IMR-90 (cell line): ENCODE measurements at regions not wholly inside any gene's neighbourhood (a gene's known extent, or its start where the extent isn't known, plus 50 kb on each side); places are given as distances from the start of the nearest gene placed in this dataset.

Experiments used
- ATAC-seq: fragments of 200-7000 bp; cut with Tn5 transposase; 2 replicates; pipeline ENCODE4 v1.9.1; 2020; ENCODE audit warnings: low read depth, mild to moderate bottlenecking, moderate library complexity
- BruUV-seq: library from RNA; stranded (reverse); fragments of 400-500 nt; replicated peaks from 2 replicates; lab custom pipeline; 2021; lab: Mats Ljungman, UMichigan
- CTCF ChIA-PET: fragments of 300-600 bp; formaldehyde crosslinking; extraction: SDS; loops from one replicate; lab custom pipeline; 2021; ENCODE audit warnings: antibody characterized with exemption; lab: Yijun Ruan, JAX
- POLR2A ChIA-PET: fragments of 300-600 bp; sonication (Branson Sonifier 250); formaldehyde crosslinking; loops from one replicate; lab custom pipeline; 2022; ENCODE audit warnings: antibody characterized with exemption; ENCODE audit not compliant: unreplicated experiment; lab: Charles Lee
- DNase-seq: peaks from one replicate; pipeline ENCODE4 v3.0.0; 2013
- H2AFZ ChIP-seq: replicated peaks from 2 replicates; pipeline ENCODE3; 2013; ENCODE audit warnings: low read length, mild to moderate bottlenecking; ENCODE audit not compliant: poor library complexity
- H2AK5ac ChIP-seq: 2 replicates; pipeline ENCODE4 v1.6.1; 2013; ENCODE audit warnings: low read depth, low read length, inconsistent platforms
- H2AK9ac ChIP-seq: replicated peaks from 2 replicates; pipeline ENCODE3; 2013; ENCODE audit warnings: mild to moderate bottlenecking, low read depth, low read length, moderate library complexity; ENCODE audit not compliant: poor library complexity
- H2BK120ac ChIP-seq: 2 replicates; pipeline ENCODE4 v1.6.1; 2013; ENCODE audit warnings: low read depth, low read length, inconsistent platforms
- H2BK15ac ChIP-seq: 3 replicates; pipeline ENCODE4 v1.6.1; 2013; ENCODE audit warnings: low read depth, low read length, inconsistent platforms
- H2BK20ac ChIP-seq: 2 replicates; pipeline ENCODE4 v1.6.1; 2013; ENCODE audit warnings: low read depth, mild to moderate bottlenecking, inconsistent platforms, low read length, moderate library complexity
- H2BK5ac ChIP-seq: 2 replicates; pipeline ENCODE4 v1.6.1; 2013; ENCODE audit warnings: mild to moderate bottlenecking, low read depth, low read length, inconsistent platforms; ENCODE audit not compliant: poor library complexity, severe bottlenecking
- H3K14ac ChIP-seq: replicated peaks from 2 replicates; pipeline ENCODE4 v1.6.1; 2013; ENCODE audit warnings: low read depth, low read length, inconsistent platforms
- H3K18ac ChIP-seq: 2 replicates; pipeline ENCODE4 v1.6.1; 2013; ENCODE audit warnings: low read depth, low read length, control low read depth
- H3K23ac ChIP-seq: 2 replicates; pipeline ENCODE4 v1.6.1; 2013; ENCODE audit warnings: low read depth, low read length, inconsistent platforms
- H3K27ac ChIP-seq: 2 replicates; pipeline ENCODE4 v1.5.1; 2013; ENCODE audit warnings: mild to moderate bottlenecking, control low read depth, low read length; ENCODE audit not compliant: insufficient read depth
- H3K27me3 ChIP-seq: 2 replicates; pipeline ENCODE4 v1.6.1; 2013; ENCODE audit warnings: low read length; ENCODE audit not compliant: control insufficient read depth, insufficient read depth
- H3K36me3 ChIP-seq: 2 replicates; pipeline ENCODE4 v1.6.1; 2013; ENCODE audit warnings: low read length, mixed read lengths; ENCODE audit not compliant: control insufficient read depth, insufficient read depth
- H3K4ac ChIP-seq: 2 replicates; pipeline ENCODE4 v1.6.1; 2013; ENCODE audit warnings: low read depth, low read length, inconsistent platforms
- H3K4me1 ChIP-seq: 2 replicates; pipeline ENCODE4 v1.6.1; 2013; ENCODE audit warnings: low read length, mixed read lengths; ENCODE audit not compliant: control insufficient read depth, insufficient read depth
- H3K4me2 ChIP-seq: 2 replicates; pipeline ENCODE4 v1.6.1; 2013; ENCODE audit warnings: low read depth, mild to moderate bottlenecking, control low read depth, low read length, moderate library complexity
- H3K4me3 ChIP-seq: 2 replicates; pipeline ENCODE4 v1.5.1; 2013; ENCODE audit warnings: low read depth, mild to moderate bottlenecking, control low read depth, low read length, moderate library complexity; ENCODE audit not compliant: insufficient read depth
- H3K56ac ChIP-seq: 2 replicates; pipeline ENCODE4 v1.6.1; 2013; ENCODE audit warnings: low read length, inconsistent platforms; ENCODE audit not compliant: insufficient read depth; ENCODE audit errors: extremely low read depth
- H3K79me1 ChIP-seq, 2 experiments: 2 replicates each; pipeline ENCODE4 v1.6.1; 2013; ENCODE audit warnings: low read length in 2 of 2, inconsistent platforms in 1 of 2, low read depth in 1 of 2
- H3K9ac ChIP-seq: 2 replicates; pipeline ENCODE4 v1.6.1; 2013; ENCODE audit warnings: low read depth, low read length, control low read depth
- H3K9me1 ChIP-seq: 2 replicates; pipeline ENCODE4 v1.6.1; 2013; ENCODE audit warnings: low read length, inconsistent platforms; ENCODE audit not compliant: insufficient read depth
- H3K9me3 ChIP-seq: 2 replicates; pipeline ENCODE4 v1.6.1; 2013; ENCODE audit warnings: low read length; ENCODE audit not compliant: control insufficient read depth, insufficient read depth
- H4K20me1 ChIP-seq: 2 replicates; pipeline ENCODE4 v1.6.1; 2013; ENCODE audit warnings: low read length, inconsistent platforms; ENCODE audit not compliant: insufficient read depth
- H4K5ac ChIP-seq: 2 replicates; pipeline ENCODE4 v1.6.1; 2013; ENCODE audit warnings: mild to moderate bottlenecking, low read depth, low read length, control low read depth
- H4K8ac ChIP-seq, 2 experiments: 2 replicates each; pipeline ENCODE4 v1.6.1; 2013; ENCODE audit warnings: low read depth in 2 of 2, low read length in 2 of 2, control low read depth in 1 of 2, inconsistent platforms in 1 of 2
- H4K91ac ChIP-seq: 2 replicates; pipeline ENCODE4 v1.6.1; 2013; ENCODE audit warnings: low read depth, low read length, inconsistent platforms; ENCODE audit not compliant: insufficient read depth
- BHLHE40 ChIP-seq: fragments of 150-350 bp; IDR thresholded peaks from 2 replicates; pipeline ENCODE4 v1.6.1; 2016; ENCODE audit warnings: mild to moderate bottlenecking, low read depth, low read length
- CEBPB ChIP-seq: IDR thresholded peaks from 2 replicates; pipeline ENCODE4 v1.6.1; 2012; ENCODE audit warnings: low read depth, low read length, improper control_type of control experiment
- ELK1 ChIP-seq: fragments of 150-350 bp; IDR thresholded peaks from 2 replicates; pipeline ENCODE4 v1.6.1; 2016; ENCODE audit warnings: low read depth, mild to moderate bottlenecking, low read length, moderate library complexity, borderline replicate concordance
- FOS ChIP-seq: fragments of 150-350 bp; IDR thresholded peaks from 2 replicates; pipeline ENCODE4 v1.6.1; 2016; ENCODE audit warnings: low read depth, low read length
- MAFK ChIP-seq: IDR thresholded peaks from 2 replicates; pipeline ENCODE4 v1.6.1; 2012; ENCODE audit warnings: low read depth, low read length, improper control_type of control experiment
- MXI1 ChIP-seq: IDR thresholded peaks from 2 replicates; pipeline ENCODE4 v1.6.1; 2012; ENCODE audit warnings: low read depth, mild to moderate bottlenecking, low read length, moderate library complexity, borderline replicate concordance
- NFE2L2 ChIP-seq: fragments of 150-350 bp; IDR thresholded peaks from 2 replicates; pipeline ENCODE4 v1.6.1; 2016; ENCODE audit warnings: low read depth, mild to moderate bottlenecking, low read length
- RAD21 ChIP-seq: IDR thresholded peaks from 2 replicates; pipeline ENCODE4 v1.6.1; 2012; ENCODE audit warnings: low read length, improper control_type of control experiment
- RCOR1 ChIP-seq: IDR thresholded peaks from 2 replicates; pipeline ENCODE4 v1.6.1; 2012; ENCODE audit warnings: mild to moderate bottlenecking, low read length, improper control_type of control experiment; ENCODE audit not compliant: insufficient replicate concordance
- RFX5 ChIP-seq: IDR thresholded peaks from 2 replicates; pipeline ENCODE4 v1.8.0; 2012; ENCODE audit warnings: low read depth, mild to moderate bottlenecking, low read length, moderate library complexity
- WGBS, 2 experiments: methylation state at CpG; one replicate each; pipeline versions ENCODE4 v1.1.5 to v1.1.7; 2013; ENCODE audit warnings: missing lambda C conversion rate in 2 of 2; ENCODE audit not compliant: insufficient read length in 1 of 2; ENCODE audit errors: extremely low coverage in 2 of 2; 5-methylcytosine and 5-hydroxymethylcytosine counted together
- dilution Hi-C: fragments of 300-500 bp; cut with HindIII; formaldehyde crosslinking; loops from one replicate; pipeline ENCODE4 v1.14.3; 2018; ENCODE audit warnings: low sequenced_read_pairs; ENCODE audit not compliant: unreplicated experiment
- in situ Hi-C: fragments of 300-500 bp; cut with MboI; formaldehyde crosslinking; loops from 3 replicates; pipeline ENCODE4 v1.14.3; 2019; ENCODE audit warnings: low sequenced_read_pairs, inconsistent platforms, mixed read lengths
- intact Hi-C: fragments of 100-400 bp; cut with micrococcal nuclease; formaldehyde crosslinking; loops from 2 replicates; pipeline ENCODE4 v1.10.0; 2022
- TF ChIP-seq, protein P1 (sequence below): fragments of 150-350 bp; IDR thresholded peaks from 2 replicates; pipeline ENCODE4 v1.6.1; 2017; ENCODE audit warnings: mild to moderate bottlenecking, antibody characterized with exemption, low read length, low read depth
- TF ChIP-seq, protein P2 (sequence below): conservative IDR thresholded peaks from 2 replicates; pipeline ENCODE4 v1.5.1; 2012; ENCODE audit warnings: mild to moderate bottlenecking, low read depth, low read length, improper control_type of control experiment

GRCh38 chr9:14547245-14548060, 145.8 kb downstream of the ZDHHC21 start:
- ATAC-seq (no peak), DNase-seq (no peak)
- no peak overlapping the region for H4K8ac ChIP-seq
- no peak overlapping the region for H4K91ac ChIP-seq
- CTCF ChIA-PET: no interaction called here
- H3K14ac ChIP-seq: no peak overlapping the region
- no peak for TF ChIP-seq RFX5
- TF ChIP-seq MXI1: no peak
- TF ChIP-seq FOS: no peak
- no peak for TF ChIP-seq RAD21
- TF ChIP-seq MAFK: no peak
- TF ChIP-seq BHLHE40: no peak
- no peak for TF ChIP-seq RCOR1
- TF ChIP-seq CEBPB: no peak
- TF ChIP-seq ELK1: no peak
- TF ChIP-seq, protein P1, sequence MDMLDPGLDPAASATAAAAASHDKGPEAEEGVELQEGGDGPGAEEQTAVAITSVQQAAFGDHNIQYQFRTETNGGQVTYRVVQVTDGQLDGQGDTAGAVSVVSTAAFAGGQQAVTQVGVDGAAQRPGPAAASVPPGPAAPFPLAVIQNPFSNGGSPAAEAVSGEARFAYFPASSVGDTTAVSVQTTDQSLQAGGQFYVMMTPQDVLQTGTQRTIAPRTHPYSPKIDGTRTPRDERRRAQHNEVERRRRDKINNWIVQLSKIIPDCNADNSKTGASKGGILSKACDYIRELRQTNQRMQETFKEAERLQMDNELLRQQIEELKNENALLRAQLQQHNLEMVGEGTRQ: no peak
- no peak for TF ChIP-seq NFE2L2
- TF ChIP-seq, protein P2, sequence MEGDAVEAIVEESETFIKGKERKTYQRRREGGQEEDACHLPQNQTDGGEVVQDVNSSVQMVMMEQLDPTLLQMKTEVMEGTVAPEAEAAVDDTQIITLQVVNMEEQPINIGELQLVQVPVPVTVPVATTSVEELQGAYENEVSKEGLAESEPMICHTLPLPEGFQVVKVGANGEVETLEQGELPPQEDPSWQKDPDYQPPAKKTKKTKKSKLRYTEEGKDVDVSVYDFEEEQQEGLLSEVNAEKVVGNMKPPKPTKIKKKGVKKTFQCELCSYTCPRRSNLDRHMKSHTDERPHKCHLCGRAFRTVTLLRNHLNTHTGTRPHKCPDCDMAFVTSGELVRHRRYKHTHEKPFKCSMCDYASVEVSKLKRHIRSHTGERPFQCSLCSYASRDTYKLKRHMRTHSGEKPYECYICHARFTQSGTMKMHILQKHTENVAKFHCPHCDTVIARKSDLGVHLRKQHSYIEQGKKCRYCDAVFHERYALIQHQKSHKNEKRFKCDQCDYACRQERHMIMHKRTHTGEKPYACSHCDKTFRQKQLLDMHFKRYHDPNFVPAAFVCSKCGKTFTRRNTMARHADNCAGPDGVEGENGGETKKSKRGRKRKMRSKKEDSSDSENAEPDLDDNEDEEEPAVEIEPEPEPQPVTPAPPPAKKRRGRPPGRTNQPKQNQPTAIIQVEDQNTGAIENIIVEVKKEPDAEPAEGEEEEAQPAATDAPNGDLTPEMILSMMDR: no peak
- no peak overlapping the region for H2AK5ac ChIP-seq
- no peak overlapping the region for H2BK5ac ChIP-seq
- H3K4ac ChIP-seq: no peak overlapping the region
- no peak overlapping the region for H3K56ac ChIP-seq
- no peak overlapping the region for H3K4me3 ChIP-seq
- no peak overlapping the region for H2BK15ac ChIP-seq
- H3K4me2 ChIP-seq: no peak overlapping the region
- dilution Hi-C loops: no loop called here
- no peaks in the 10 kb centered on the region for H3K9me3 ChIP-seq
- H3K36me3 ChIP-seq: no peaks in the 10 kb centered on the region
- H3K23ac ChIP-seq: no peak overlapping the region
- H3K4me1 ChIP-seq: no peaks in the 10 kb centered on the region
- in situ Hi-C loops: no loop called here
- POLR2A ChIA-PET: no interaction called here
- no peaks in the 10 kb centered on the region for H3K79me1 ChIP-seq
- no peaks in the 10 kb centered on the region for H4K20me1 ChIP-seq
- no peak overlapping the region for H3K9ac ChIP-seq
- H2AFZ ChIP-seq: no peak overlapping the region
- H3K18ac ChIP-seq: no peak overlapping the region
- H2AK9ac ChIP-seq: no peak overlapping the region
- no peak overlapping the region for H2BK120ac ChIP-seq
- WGBS, 2 experiments: 58% methylated on average over 4 of the region's 5 CpGs; no CpG with 5 or more reads in 1 of the 2 experiments
- H3K27ac ChIP-seq: no peak overlapping the region
- no peak overlapping the region for H2BK20ac ChIP-seq
- no peaks in the 10 kb centered on the region for H3K9me1 ChIP-seq
- H3K27me3 ChIP-seq: no peaks in the 10 kb centered on the region
- H4K5ac ChIP-seq: no peak overlapping the region
- BruUV-seq: no TSS peak
- intact Hi-C loops: no loop called here
